CD8-positive, alpha-beta memory T cell (primary cell): ENCODE measurements at regions not wholly inside any gene's neighbourhood (a gene's known extent, or its start where the extent isn't known, plus 50 kb on each side); places are given as distances from the start of the nearest gene placed in this dataset.
"Not testable (repeated sequence)": the region's sequence is repeated elsewhere in the genome, so short reads cannot be mapped to it uniquely, and the experiment has no call there.

Experiments
- CTCF ChIA-PET: fragments of 350-600 bp; sonication (Branson Sonifier 250); formaldehyde crosslinking; loops from one replicate; lab custom pipeline; 2021; ENCODE audit warnings: antibody characterized with exemption; lab: Charles Lee
- POLR2A ChIA-PET: fragments of 350-600 bp; sonication (Branson Sonifier 250); formaldehyde crosslinking; loops from one replicate; lab custom pipeline; 2021; ENCODE audit warnings: antibody characterized with exemption; lab: Charles Lee
- DNase-seq, 5 donors: peaks; one replicate each; pipeline versions ENCODE4 v3.0.0 to v3.0.0-alpha.2; 2020 to 2022; ENCODE audit warnings: mixed read lengths in 1 of 5
- H3K27ac ChIP-seq: one replicate; pipeline ENCODE4 v1.7.0; 2013; ENCODE audit warnings: low read depth, mild to moderate bottlenecking, low read length, moderate library complexity
- H3K27me3 ChIP-seq: 2 replicates; pipeline ENCODE4 v1.7.0; 2013; ENCODE audit warnings: low read length, mild to moderate bottlenecking; ENCODE audit not compliant: insufficient read depth, poor library complexity, severe bottlenecking
- H3K36me3 ChIP-seq: 2 replicates; pipeline ENCODE4 v1.7.0; 2013; ENCODE audit warnings: mild to moderate bottlenecking, low read length, moderate library complexity; ENCODE audit not compliant: insufficient read depth
- H3K4me1 ChIP-seq: 2 replicates; pipeline ENCODE4 v1.7.0; 2013; ENCODE audit warnings: mild to moderate bottlenecking, low read length, moderate library complexity; ENCODE audit not compliant: insufficient read depth
- H3K4me3 ChIP-seq: 2 replicates; pipeline ENCODE4 v1.7.0; 2013; ENCODE audit warnings: mild to moderate bottlenecking, low read length
- H3K9me3 ChIP-seq: 2 replicates; pipeline ENCODE4 v1.7.0; 2013; ENCODE audit warnings: mild to moderate bottlenecking, low read length
- H3K27ac Mint-ChIP-seq, 8 donors: one replicate each; pipeline ENCODE4 v1.8.0; 2020 to 2021; ENCODE audit warnings: mixed read lengths in 8 of 8, mild to moderate bottlenecking in 6 of 8, inconsistent platforms in 3 of 8, moderate library complexity in 3 of 8
- H3K27me3 Mint-ChIP-seq, 2 donors: one replicate each; pipeline ENCODE4 v1.8.0; 2020 to 2021; ENCODE audit warnings: mixed read lengths in 2 of 2, mild to moderate bottlenecking in 1 of 2, moderate library complexity in 1 of 2
- H3K36me3 Mint-ChIP-seq, 3 donors: one replicate each; pipeline ENCODE4 v1.8.0; 2020 to 2021; ENCODE audit warnings: mixed read lengths in 3 of 3, inconsistent platforms in 1 of 3, mild to moderate bottlenecking in 1 of 3
- H3K4me1 Mint-ChIP-seq, 3 donors: one replicate each; pipeline ENCODE4 v1.8.0; 2020 to 2021; ENCODE audit warnings: mixed read lengths in 3 of 3, inconsistent platforms in 1 of 3, mild to moderate bottlenecking in 1 of 3
- H3K4me3 Mint-ChIP-seq, 7 donors: one replicate each; pipeline ENCODE4 v1.8.0; 2020 to 2021; ENCODE audit warnings: mixed read lengths in 7 of 7, mild to moderate bottlenecking in 6 of 7, moderate library complexity in 4 of 7, inconsistent platforms in 2 of 7
- H3K9me3 Mint-ChIP-seq, 5 donors: one replicate each; pipeline ENCODE4 v1.8.0; 2020 to 2022; ENCODE audit warnings: mixed read lengths in 5 of 5, mild to moderate bottlenecking in 3 of 5, moderate library complexity in 2 of 5, inconsistent platforms in 1 of 5

GRCh38 chr2:55124682-55125081 is 74.4 kb upstream of the RTN4 start:
- H3K36me3 ChIP-seq, H3K4me3 Mint-ChIP-seq, CTCF ChIA-PET, H3K27ac Mint-ChIP-seq, H3K9me3 ChIP-seq, H3K4me1 ChIP-seq, H3K36me3 Mint-ChIP-seq, H3K27me3 ChIP-seq, H3K4me3 ChIP-seq, POLR2A ChIA-PET, H3K27ac ChIP-seq, DNase-seq, H3K9me3 Mint-ChIP-seq, H3K4me1 Mint-ChIP-seq, H3K27me3 Mint-ChIP-seq: not testable (repeated sequence)

- Mint-ChIP-seq H3K27me3 (peaks cover 0 to 9% of the 10 kb centered on the region in 2 donors), H3K4me1 (no peaks in the 10 kb centered on the region), H3K36me3 (no peaks in the 10 kb centered on the region), H3K27ac (no peak overlapping the region), H3K9me3 (no peaks in the 10 kb centered on the region), H3K4me3 (no peak overlapping the region)
- no peak overlapping the region for H3K27ac ChIP-seq
- DNase-seq, result no peak
- no peaks in the 10 kb centered on the region for H3K36me3 ChIP-seq
- no peaks in the 10 kb centered on the region for H3K9me3 ChIP-seq
- H3K4me1 ChIP-seq, result no peaks in the 10 kb centered on the region
- H3K27me3 ChIP-seq, result no peaks in the 10 kb centered on the region
- H3K4me3 ChIP-seq, result no peak overlapping the region
- ChIA-PET POLR2A (no interaction called here), CTCF (no interaction called here)
Observed at GRCh38 chr2:55123851-55124269, 73.6 kb upstream of the RTN4 start.

GRCh38 chr2:55120634-55121359 is 70.5 kb upstream of the RTN4 start:
- peak overlapping the region; percentile 49 for H3K27ac ChIP-seq
- no peaks in the 10 kb centered on the region for H3K4me1 ChIP-seq
- ChIA-PET CTCF (interaction anchor here (1.1 to 1.3 kb wide), 2 partner anchors 12 to 48 kb away, joined by 3 read pairs; no protein-coding TSS in a partner anchor), POLR2A (interaction anchor here (0.5 kb wide), 1 partner anchor 51 kb away, joined by 3 read pairs; no protein-coding TSS in a partner anchor)
- no peaks in the 10 kb centered on the region for H3K9me3 ChIP-seq
- no peak overlapping the region for H3K27ac Mint-ChIP-seq
- H3K27me3 Mint-ChIP-seq, result peaks cover 3 to 15% of the 10 kb centered on the region in 2 donors
- no peaks in the 10 kb centered on the region for H3K9me3 Mint-ChIP-seq
- no peaks in the 10 kb centered on the region for H3K4me1 Mint-ChIP-seq
- H3K4me3 ChIP-seq, result no peak overlapping the region
- peak overlapping the region in 1 of 7 donors; percentile 1 for H3K4me3 Mint-ChIP-seq
- DNase-seq, result no peak
- no peaks in the 10 kb centered on the region for H3K36me3 ChIP-seq
- H3K27me3 ChIP-seq, result no peaks in the 10 kb centered on the region
- no peaks in the 10 kb centered on the region for H3K36me3 Mint-ChIP-seq

GRCh38 chr2:55119711-55120487 is 69.6 kb upstream of the RTN4 start:
- DNase-seq, result no peak
- peak overlapping the region; percentile 49 for H3K27ac ChIP-seq
- Mint-ChIP-seq H3K27me3 (peaks cover 3 to 15% of the 10 kb centered on the region in 2 donors), H3K36me3 (no peaks in the 10 kb centered on the region), H3K9me3 (no peaks in the 10 kb centered on the region), H3K27ac (peak overlapping the region in 1 of 8 donors; percentile 12), H3K4me3 (no peak overlapping the region), H3K4me1 (no peaks in the 10 kb centered on the region)
- ChIA-PET CTCF (interaction anchor here (1.1 to 1.3 kb wide), 2 partner anchors 11 to 48 kb away, joined by 3 read pairs; no protein-coding TSS in a partner anchor), POLR2A (no interaction called here)
- H3K36me3 ChIP-seq, result no peaks in the 10 kb centered on the region
- H3K9me3 ChIP-seq, result no peaks in the 10 kb centered on the region
- peaks cover 4% of the 10 kb centered on the region for H3K4me1 ChIP-seq
- H3K27me3 ChIP-seq, result no peaks in the 10 kb centered on the region
- H3K4me3 ChIP-seq, result no peak overlapping the region

- H3K4me3 Mint-ChIP-seq, result no peak overlapping the region
- no peaks in the 10 kb centered on the region for H3K9me3 Mint-ChIP-seq
- no peaks in the 10 kb centered on the region for H3K27me3 ChIP-seq
- DNase-seq, result no peak
- H3K9me3 ChIP-seq, result no peaks in the 10 kb centered on the region
- H3K27ac Mint-ChIP-seq, result peak overlapping the region in 2 of 8 donors; percentile 5 to 74
- peak overlapping the region; percentile 49 for H3K27ac ChIP-seq
- no peak overlapping the region for H3K4me3 ChIP-seq
- H3K36me3 Mint-ChIP-seq, result no peaks in the 10 kb centered on the region
- H3K4me1 ChIP-seq, result peaks cover 4% of the 10 kb centered on the region
- ChIA-PET CTCF (no interaction called here), POLR2A (no interaction called here)
- no peaks in the 10 kb centered on the region for H3K36me3 ChIP-seq
- H3K4me1 Mint-ChIP-seq, result no peaks in the 10 kb centered on the region
- peaks cover 3 to 15% of the 10 kb centered on the region in 2 donors for H3K27me3 Mint-ChIP-seq
Observed at GRCh38 chr2:55118643-55119083, 68.4 kb upstream of the RTN4 start.

GRCh38 chr2:55116966-55117365 is 66.7 kb upstream of the RTN4 start:
- no peak overlapping the region for H3K4me3 Mint-ChIP-seq
- Histone ChIP-seq H3K36me3 (no peaks in the 10 kb centered on the region), H3K4me1 (peaks cover 4% of the 10 kb centered on the region), H3K27me3 (no peaks in the 10 kb centered on the region), H3K27ac (peak overlapping the region; percentile 14), H3K4me3 (no peak overlapping the region), H3K9me3 (no peaks in the 10 kb centered on the region)
- no peaks in the 10 kb centered on the region for H3K9me3 Mint-ChIP-seq
- H3K27me3 Mint-ChIP-seq, result peaks cover 3 to 15% of the 10 kb centered on the region in 2 donors
- CTCF ChIA-PET, result interaction anchor here (1.1 kb wide), 1 partner anchor 61 kb away, joined by 3 read pairs; no protein-coding TSS in a partner anchor
- no peaks in the 10 kb centered on the region for H3K4me1 Mint-ChIP-seq
- POLR2A ChIA-PET, result no interaction called here
- H3K36me3 Mint-ChIP-seq, result no peaks in the 10 kb centered on the region
- no peak overlapping the region for H3K27ac Mint-ChIP-seq
- DNase-seq, result no peak

- H3K4me1 ChIP-seq, result peaks cover 4% of the 10 kb centered on the region
- H3K9me3 Mint-ChIP-seq, result no peaks in the 10 kb centered on the region
- DNase-seq, result no peak
- H3K36me3 Mint-ChIP-seq, result no peaks in the 10 kb centered on the region
- CTCF ChIA-PET, result interaction anchor here (1.1 kb wide), 1 partner anchor 61 kb away, joined by 3 read pairs; no protein-coding TSS in a partner anchor
- peak overlapping the region; percentile 14 for H3K27ac ChIP-seq
- H3K27me3 Mint-ChIP-seq, result peaks cover 3 to 15% of the 10 kb centered on the region in 2 donors
- no peak overlapping the region for H3K27ac Mint-ChIP-seq
- H3K4me3 ChIP-seq, result no peak overlapping the region
- no peaks in the 10 kb centered on the region for H3K27me3 ChIP-seq
- no peaks in the 10 kb centered on the region for H3K4me1 Mint-ChIP-seq
- H3K4me3 Mint-ChIP-seq, result no peak overlapping the region
- POLR2A ChIA-PET, result interaction anchor here (0.7 kb wide), 1 partner anchor 52 kb away, joined by 7 read pairs; no protein-coding TSS in a partner anchor
- H3K36me3 ChIP-seq, result no peaks in the 10 kb centered on the region
- H3K9me3 ChIP-seq, result no peaks in the 10 kb centered on the region
Observed at GRCh38 chr2:55116598-55116964, 66.3 kb upstream of the RTN4 start.
